GM12878 (cell line): ENCODE measurements at regions not wholly inside any gene's neighbourhood (a gene's known extent, or its start where the extent isn't known, plus 50 kb on each side); places are given as distances from the start of the nearest gene placed in this dataset.
"Not testable (repeated sequence)": the region's sequence is repeated elsewhere in the genome, so short reads cannot be mapped to it uniquely, and the experiment has no call there.

Experiments used
- POLR2AphosphoS5 ChIP-seq: IDR thresholded peaks from 2 replicates; pipeline ENCODE4 v1.6.1; 2011; ENCODE audit warnings: mild to moderate bottlenecking, low read length, inconsistent platforms
- TF ChIP-seq, protein P1 (sequence below): fragments of 450-650 bp; IDR thresholded peaks from 2 replicates; pipeline ENCODE4 v1.6.1; 2016; ENCODE audit warnings: mild to moderate bottlenecking, moderate library complexity, borderline replicate concordance

GRCh38 chr1:203561761-203562160, 64.9 kb upstream of the ATP2B4 start:
- TF ChIP-seq, protein P1, sequence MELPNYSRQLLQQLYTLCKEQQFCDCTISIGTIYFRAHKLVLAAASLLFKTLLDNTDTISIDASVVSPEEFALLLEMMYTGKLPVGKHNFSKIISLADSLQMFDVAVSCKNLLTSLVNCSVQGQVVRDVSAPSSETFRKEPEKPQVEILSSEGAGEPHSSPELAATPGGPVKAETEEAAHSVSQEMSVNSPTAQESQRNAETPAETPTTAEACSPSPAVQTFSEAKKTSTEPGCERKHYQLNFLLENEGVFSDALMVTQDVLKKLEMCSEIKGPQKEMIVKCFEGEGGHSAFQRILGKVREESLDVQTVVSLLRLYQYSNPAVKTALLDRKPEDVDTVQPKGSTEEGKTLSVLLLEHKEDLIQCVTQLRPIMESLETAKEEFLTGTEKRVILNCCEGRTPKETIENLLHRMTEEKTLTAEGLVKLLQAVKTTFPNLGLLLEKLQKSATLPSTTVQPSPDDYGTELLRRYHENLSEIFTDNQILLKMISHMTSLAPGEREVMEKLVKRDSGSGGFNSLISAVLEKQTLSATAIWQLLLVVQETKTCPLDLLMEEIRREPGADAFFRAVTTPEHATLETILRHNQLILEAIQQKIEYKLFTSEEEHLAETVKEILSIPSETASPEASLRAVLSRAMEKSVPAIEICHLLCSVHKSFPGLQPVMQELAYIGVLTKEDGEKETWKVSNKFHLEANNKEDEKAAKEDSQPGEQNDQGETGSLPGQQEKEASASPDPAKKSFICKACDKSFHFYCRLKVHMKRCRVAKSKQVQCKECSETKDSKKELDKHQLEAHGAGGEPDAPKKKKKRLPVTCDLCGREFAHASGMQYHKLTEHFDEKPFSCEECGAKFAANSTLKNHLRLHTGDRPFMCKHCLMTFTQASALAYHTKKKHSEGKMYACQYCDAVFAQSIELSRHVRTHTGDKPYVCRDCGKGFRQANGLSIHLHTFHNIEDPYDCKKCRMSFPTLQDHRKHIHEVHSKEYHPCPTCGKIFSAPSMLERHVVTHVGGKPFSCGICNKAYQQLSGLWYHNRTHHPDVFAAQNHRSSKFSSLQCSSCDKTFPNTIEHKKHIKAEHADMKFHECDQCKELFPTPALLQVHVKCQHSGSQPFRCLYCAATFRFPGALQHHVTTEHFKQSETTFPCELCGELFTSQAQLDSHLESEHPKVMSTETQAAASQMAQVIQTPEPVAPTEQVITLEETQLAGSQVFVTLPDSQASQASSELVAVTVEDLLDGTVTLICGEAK = not testable (repeated sequence)
- not testable (repeated sequence) for TF ChIP-seq POLR2AphosphoS5
